Kidney capillary endothelial cell (primary cell): ENCODE measurements at regions not wholly inside any gene's neighbourhood (a gene's known extent, or its start where the extent isn't known, plus 50 kb on each side); places are given as distances from the start of the nearest gene placed in this dataset.

Experiments
- DNase-seq: peaks from one replicate; pipeline ENCODE4 v3.0.0-alpha.2; 2018; ENCODE audit warnings: low spot score

DNA sequence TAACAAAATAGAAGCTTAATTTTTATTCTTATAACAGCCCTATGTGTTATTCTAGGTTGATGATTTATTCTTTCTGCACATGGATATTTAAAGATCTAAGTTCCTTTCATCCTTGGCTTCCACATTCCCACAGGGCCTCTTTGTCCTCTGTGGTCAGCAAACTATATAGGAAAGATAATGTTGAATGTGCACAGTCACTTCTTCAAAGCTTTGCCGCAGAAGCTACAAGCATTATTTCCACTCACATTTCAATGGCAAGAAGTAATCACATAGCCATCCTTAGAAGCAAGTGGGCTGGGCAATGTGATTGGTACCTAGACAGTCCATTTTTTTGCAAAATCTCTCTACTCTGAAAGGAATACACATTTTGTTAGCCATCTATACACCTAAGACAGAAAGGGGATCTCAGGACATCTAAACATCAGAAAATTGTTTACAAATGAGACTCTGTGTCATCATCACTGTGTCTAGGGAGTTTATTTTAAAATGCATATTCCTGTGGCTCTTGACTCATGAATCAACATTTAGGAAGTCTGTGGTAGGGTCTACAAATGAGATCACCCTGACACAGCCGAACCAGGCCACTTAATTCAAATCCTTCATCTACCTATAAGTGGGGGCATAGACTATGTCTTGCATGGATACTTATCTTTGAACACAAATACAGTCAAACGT is 1060.5 kb downstream of the XPNPEP1 start:
- DNase-seq = no peak

DNA sequence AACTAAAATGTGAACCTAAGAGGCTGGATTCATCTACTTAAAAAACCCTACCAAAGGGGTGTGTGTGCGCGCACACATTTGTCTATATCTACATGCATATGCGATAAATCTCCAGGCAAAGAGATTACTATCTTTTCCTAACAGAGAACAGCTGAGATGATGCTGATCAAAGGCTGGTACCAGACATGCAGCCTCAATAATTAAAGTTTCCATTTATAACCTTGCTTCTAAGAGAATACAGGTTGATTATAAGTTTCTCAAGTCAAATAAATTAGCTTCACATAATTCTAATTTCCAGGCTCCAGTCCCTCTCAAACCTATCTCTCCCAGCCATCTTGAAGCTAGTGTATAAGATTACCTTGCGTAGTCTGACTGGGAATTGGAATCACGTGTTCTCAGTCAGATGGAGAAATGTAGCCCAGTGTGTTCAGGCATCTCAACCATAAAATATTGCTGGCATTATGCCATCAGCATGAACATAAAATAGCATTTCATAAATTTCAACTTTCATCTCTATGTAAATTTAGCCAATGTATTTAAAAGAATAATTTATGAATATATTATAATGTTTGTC is 1062.0 kb downstream of the XPNPEP1 start:
- no peak for DNase-seq

DNA sequence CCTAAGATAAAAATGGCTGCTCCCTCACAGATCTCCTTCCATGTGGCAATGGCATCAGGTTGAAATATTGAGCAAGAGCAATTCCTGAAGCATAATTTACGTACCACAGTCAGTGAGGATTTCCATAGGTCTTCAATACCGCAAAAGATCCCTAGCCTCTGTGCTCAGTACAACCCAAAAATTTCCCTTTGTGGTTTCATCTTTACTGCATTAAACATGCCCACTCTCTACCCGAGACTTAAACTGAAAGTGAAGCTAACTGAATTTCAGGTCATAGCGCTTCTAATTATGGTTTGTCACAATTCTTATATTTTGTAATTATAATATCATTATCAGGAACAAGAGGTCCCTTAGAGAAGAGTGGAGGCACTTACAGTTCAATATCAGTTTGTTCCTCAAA is 1071.1 kb downstream of the XPNPEP1 start:
- no peak for DNase-seq

DNA sequence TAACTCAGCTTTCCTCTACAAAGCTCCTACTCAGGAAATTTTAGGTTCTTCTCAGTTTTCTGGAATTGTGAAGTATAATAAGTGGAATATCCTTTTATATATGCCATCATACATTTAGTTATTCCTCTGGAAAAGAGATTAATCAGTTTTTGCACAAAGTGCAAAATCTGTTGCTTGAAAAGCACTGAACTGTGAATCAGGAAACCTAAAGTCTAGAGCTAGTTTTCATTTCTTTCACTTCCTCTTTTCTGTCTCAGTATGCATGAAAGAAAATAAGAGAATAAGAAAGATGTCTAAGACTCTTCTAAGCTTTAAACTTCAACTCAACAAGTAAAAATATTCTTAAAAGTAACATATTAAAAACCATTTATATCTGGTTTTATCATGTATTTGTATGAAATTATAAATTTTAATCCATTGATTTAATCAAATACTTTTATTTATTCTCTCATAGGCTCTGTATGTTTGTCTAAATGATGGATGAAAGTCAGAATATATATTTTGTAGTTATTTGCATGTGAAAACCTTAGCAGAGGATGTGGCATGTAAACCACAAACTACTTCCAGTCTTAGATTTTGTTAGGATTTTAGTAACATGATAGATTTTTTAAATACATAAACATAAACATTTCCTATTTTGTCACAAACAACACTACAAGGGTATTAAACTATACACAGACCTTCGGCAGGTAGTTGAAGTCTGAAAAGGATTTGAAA is 1073.0 kb downstream of the XPNPEP1 start:
- DNase-seq = no peak

DNA sequence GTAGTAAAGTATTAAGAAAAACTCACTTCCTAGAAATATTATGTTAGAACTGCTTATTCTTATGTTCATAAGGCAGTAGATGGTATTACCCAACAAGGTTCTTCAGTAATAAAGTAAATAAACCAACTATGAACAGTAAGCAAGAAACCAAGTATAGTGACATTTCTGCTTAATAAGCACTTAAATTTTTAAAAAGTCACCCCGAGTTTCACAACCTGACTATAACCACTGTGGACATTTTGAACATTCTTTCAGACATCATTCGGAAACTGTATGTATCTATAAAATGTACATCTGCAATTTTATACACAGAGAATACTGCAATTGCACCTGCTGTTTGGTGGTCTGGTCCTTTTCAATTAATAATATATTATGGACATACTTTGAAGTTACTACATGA is 1073.6 kb downstream of the XPNPEP1 start:
- no peak for DNase-seq

DNA sequence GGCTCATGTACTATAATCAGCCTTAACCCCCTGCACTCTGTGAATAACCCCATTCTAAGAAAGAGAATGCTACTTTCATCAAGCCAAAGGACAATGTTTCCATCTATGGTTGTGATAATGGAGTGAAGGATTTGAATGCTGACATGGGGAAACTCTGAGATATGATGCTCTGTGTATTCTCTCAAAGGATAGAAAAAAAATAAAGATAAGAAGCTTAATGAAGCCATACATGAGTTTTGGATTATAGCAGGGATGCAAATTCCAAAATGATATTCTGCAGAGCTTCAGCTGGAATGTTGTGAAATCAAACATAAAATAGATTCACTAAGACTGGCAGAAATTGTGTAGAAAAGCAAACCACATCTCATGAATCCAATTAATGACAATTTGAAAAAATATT is 1074.1 kb downstream of the XPNPEP1 start:
- DNase-seq = no peak

DNA sequence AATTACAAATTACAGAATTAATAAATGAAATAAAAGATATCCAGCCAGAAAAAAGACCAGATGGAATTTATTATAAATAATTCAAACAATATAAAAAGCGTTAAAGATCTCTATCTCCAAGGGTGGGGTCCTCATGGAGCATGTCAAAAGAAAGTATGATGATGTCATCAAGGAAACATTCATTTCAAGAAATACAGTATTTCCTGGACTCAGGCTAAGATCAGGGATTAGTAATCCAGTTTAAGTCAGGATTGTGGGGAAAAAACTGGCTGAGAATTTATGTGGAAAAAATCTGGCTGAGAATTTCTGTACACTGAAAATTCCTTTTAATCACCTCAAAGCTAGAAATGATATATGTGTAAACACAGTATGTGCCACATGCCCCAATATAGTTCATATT is 1075.3 kb downstream of the XPNPEP1 start:
- no peak for DNase-seq

DNA sequence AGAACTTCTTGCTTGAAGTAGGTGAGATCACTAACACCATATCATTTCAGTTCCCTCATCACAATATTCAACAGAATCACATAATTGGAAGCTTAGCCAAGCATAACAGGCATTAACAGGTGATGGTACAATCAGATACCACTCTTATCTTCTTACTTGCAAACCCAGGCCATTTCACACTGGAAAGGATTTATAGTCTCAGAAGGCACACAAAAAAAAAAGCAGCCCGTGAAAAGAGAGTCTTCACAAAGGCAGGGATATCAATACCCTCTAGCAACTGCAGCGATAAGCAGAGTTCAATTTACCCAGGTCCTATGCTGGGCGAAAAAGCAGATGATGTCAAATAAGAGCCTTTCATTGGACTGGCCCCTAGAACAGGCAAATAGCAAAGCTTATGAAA is 1082.4 kb downstream of the XPNPEP1 start:
- DNase-seq = no peak

DNA sequence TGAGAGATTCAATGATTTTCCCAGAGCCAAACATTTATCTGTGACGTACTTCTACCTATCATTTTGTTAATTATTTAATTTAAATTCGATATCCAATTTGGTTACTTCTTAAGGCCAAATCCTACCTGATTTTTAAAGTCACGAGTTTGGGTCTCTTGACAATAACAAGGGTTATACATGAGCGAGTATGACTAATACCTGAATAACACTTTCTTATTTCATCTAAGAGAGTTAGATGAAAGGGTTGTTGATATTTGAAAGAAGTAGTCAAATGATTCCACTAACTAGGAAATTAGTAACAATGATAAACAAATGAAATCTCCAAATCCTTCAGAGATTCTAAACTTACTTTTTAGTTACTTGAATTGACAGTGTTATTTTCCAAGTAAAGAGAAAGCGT is 1086.9 kb downstream of the XPNPEP1 start:
- no peak for DNase-seq

DNA sequence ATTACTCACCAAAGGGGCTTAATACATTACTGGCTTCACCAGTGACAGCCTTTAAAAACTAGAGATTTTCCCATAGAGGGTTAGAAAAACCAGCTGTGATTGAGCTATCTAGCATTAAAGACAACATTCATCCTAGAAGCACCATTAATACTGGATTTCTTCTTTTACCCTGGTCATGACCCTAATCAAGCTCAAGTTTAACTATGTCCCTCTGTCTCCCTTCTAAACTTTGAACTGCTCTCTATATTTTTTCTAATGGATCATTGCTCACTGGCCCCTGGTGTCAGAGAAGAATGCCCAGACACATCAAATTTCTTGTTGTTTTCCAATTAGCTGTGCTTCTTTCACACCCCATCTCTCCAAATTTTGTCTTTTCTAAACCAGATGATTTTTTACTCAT is 1101.3 kb downstream of the XPNPEP1 start:
- no peak for DNase-seq

DNA sequence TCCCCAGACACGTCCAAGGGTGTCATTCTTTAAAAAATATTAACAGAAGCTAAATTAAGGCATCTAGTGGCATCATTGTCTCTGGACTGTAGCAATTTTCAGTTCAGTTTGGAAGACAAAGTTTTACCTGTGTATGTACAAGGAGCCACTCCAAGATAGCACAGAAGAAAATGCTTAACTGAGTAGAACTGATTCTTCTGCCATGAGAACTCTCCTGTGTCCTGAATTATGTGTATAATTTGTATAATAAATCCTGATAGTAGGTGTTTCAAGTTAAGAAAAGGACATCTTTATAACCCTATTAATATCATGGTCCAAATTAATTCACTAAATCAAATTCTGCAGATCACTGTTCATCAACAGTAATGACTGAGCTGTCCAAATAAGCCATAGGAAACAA is 1104.0 kb downstream of the XPNPEP1 start:
- DNase-seq = no peak

DNA sequence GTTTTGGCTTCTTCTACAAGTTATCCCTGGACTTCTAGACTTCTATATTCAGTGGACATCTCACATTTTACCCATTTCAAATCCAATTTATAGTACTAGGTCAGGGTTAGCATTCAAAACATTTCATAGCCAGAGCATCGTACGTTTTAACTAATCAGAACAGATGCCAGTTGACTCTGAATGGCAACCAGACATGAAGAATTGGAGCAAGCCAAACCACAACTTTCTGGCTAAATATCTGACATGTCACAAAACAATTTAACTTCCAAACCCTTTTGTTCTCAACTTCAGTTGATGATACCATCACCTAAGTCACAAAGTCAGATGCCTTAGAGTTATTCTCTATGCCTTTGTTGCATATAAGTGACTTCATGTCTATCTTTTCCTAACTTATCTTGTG is 1105.7 kb downstream of the XPNPEP1 start:
- no peak for DNase-seq

DNA sequence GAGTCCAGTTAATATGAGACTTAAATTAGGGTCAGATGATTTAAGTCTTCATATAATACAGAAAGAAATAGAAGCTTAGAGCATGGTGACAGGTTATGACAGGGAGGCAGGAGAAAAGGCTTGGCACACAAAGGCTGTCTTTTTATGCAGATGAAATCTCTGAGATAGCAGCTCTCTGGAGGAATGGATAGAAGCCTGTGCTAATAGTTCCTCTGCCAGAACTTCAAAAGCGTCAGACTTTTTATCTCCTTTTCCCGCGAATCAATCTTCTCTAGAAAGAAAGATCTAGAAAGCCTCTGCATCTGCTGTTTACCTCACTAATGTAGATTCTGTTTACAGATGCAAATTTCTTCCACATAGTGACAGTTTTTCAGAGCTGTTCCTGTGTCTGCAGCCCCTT is 1106.2 kb downstream of the XPNPEP1 start:
- no peak for DNase-seq

DNA sequence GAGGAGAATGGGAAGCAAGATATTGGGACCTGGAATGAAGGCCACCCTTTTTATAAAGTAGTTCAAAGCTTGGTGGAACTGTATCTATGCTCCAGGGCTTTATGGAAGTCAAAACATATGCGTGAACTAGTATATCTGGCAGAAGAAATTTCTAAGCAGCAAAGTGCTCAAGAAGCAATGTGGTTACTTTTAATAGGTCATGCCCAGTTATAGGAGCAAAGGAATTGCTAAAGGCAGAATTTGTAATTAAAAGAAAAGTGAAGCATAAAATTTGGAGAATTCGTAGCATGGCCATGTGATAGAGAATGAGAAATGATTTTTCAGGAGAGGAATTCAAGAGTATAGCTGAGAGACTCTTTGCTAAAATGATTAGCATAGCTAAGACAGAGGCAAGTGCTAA is 1110.4 kb downstream of the XPNPEP1 start:
- no peak for DNase-seq

DNA sequence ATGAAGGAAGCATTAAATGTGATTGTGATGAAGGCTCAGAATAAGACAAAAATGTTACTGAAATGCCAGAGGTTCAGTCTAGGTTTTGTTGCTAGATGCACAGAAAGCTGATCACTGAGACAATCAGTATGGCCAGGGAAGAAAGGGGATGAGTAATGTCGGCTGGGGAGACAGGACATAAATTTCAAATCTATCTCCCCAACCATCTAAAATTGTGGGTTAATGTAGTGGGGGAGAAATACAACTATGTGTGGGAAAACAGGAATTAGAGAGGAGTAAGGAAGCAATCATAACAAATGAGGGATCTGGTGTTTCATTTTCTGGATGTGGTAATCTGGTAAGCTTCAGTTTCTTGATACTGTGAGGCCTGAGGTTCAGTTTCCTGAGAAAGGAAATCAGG is 1111.0 kb downstream of the XPNPEP1 start:
- DNase-seq = no peak

DNA sequence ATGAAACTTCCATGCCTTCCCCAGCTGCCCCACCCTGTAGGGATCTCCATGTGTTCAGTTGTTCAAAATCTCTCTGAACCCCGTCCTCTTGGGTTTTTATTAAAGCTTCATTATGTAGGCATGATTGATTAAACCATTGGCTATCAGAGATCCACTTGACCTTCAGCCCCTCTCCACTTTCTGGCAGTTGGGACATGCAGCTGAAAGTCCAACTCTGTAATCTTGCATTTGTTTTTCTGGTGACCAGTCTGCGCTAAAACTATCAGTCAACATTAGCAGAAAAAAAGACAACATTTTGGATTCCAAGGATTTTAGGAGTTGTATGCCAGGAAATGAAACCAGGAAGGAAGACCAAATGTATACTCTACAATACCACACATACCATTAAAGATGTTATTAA is 1115.1 kb downstream of the XPNPEP1 start:
- DNase-seq = no peak

DNA sequence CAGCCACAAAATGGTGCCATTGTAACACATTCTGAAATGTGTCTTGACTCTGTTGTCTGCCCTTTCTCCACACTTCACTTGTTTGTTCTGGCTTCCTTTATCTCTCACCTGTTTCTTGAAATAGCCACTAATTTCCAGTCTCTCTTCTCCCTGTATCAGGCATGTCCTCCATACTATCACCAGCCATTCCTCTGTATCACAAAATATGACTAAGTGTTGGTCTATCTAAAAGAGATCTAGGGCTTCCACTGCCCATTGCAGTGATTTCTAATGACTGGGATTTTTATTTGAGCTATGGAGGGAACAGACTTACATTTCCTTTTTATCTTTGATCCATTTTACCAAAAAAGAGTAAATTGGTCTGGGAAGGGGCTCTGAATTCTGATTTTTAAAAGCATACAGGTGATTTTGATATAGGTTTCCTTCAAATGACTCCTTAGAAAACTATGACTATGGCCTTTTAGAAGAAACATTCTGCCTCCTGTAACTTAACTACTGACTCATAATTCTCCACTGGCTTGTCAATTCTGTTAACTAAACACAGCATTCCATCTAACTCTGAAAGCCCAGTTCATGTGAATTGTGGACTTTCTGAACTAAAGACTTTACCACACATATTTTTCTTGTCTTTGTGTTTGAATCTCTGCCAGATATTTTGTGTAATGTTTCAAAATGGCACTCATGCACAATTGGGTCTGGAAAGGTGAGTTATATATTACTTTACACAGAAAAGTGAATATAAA is 1121.4 kb downstream of the XPNPEP1 start:
- no peak for DNase-seq

DNA sequence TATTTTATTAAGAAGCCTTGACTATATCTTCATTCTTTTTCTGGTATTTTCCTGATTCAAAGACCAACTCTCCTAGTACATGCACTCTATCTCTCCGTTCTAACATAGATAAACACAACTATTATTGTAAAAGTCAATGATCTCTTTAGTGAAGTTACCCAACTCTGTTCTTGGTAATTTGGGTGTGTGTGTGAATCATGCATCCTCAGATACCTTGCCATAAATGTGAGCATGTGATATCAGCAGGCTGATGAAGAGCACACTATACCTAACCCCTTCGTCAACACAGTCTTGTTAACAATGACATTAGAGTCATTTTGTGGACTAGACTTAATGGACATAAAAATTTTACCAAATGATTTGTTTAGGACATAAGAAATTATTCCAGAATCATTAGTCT is 1122.1 kb downstream of the XPNPEP1 start:
- DNase-seq = no peak

DNA sequence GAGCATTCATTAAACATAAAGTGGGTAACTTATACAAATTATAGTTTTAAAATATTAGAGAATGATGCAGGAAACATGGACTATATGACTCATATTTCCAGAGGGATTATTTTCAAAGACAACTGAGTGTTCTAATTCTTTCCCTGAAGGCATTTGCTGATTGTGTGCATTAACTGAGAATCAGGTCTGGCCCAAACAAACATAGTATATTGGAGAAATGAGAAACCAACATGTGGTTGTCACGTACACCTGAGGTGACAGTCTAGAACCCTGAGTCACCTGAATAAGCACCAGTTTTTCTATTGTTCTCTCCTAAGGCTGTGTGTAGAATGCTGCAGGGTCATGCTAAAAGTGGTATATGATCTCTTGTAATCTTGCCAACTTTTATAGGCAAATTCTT is 1125.7 kb downstream of the XPNPEP1 start:
- DNase-seq = no peak

DNA sequence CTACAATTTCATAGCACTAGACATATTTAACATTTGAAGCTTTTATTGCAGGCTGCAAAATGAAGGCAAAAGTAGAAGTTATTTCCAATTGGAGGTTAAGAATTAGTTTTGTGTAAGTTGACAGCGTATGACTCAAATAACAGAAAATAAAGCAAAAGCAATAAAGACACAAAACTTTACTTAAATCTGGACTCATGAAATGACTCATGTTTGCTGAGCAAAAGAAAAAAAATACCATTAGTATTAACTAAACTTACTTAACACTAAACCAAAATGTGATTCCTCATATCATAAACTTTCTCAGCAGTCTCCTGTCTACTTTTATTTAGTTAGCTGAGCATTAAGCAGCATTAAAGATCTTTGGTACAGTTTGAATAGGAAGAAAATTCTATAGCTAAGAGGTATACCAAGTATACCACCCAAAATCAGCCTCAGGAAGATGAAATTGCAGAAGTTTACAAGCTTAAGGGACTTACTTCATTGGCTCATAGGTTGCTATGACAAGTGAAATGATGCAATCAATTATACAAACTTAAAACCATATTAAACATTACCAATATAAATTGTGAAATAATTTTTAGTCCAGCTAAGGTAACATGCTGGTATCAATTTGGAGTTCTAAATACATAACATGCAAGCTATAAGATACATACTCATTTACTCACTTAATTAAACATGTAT is 1131.4 kb downstream of the XPNPEP1 start:
- DNase-seq = no peak

DNA sequence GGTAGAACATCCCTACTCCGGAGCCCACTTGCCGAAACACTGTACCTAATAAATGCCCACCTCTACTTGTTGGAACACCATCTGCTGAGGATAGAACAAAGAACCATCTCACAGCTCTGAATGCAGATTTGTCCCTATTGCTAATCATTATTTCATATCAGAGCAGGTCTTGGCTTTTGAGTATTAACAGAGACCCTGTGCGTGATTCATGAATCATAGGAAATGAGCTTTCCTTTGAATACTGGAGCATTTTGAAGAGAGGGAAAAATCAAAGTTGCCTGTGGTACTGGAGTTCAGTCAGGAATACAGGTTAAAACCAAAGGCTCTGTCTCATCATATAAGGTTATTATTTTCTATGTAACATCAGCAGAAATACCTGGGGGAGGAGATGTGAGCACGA is 1132.3 kb downstream of the XPNPEP1 start:
- DNase-seq = peak; percentile 21

DNA sequence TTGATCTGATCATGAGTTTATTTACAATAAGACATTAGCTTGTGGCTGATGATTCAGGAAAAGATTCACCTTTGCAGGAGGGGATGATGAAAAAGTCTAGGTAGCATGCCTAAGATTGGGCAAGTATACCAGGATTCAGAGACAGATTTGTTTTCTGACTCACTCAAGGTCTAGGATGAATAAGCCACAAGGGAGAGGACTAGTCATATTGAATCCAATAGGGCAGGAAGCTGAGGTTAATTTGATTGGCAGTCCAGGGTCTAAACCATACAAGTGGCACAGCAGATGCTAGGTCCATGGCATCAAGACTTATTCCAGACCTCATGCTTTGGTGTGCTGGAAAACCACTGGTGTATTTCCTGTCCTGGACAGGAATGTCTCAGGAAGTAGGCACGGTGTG is 1133.4 kb downstream of the XPNPEP1 start:
- peak; percentile 76 for DNase-seq
